ENCODE measurements at regions not wholly inside any gene's neighbourhood (a gene's known extent, or its start where the extent isn't known, plus 50 kb on each side); places are given as distances from the start of the nearest gene placed in this dataset.

DNA sequence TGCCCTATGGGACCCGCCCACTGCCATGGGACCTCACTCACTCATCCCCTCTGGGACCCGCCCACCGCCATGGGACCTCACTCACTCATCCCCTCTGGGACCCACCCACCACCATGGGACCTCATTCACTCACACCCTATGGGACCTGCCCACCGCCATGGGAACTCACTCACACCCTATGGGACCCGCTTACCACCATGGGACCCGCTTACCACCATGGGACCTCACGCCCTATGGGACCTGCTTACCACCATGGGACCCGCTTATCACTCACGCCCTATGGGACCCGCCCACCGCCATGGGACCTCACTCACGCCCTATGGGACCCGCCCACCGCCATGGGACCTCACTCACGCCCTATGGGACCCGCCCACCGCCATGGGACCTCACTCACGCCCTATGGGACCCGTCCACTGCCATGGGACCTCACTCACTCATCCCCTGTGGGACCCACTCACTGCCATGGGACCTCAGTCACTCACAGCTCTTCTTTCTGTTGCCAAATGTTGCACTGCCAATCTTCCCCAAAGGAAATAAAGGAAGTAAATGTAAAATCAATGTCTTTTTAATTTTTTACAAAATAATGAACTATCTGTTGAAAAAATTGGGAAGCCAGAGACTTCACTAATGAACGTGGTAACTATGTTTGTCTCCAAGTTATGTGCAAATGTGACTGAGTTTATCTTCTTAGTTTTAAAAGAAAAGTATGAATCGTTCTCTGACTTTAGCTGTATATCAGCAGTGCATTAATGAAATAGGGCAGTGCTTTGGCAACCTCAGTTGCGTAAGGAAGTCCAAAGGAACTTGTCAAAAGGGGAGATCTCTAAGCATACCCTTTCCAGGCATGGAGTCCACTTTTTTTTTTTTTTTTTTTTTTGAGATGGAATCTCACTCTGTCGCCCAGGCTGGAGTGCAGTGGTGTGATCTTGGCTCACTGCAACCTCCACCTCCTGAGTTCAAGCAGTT lies 101.5 kb upstream of the MGAT5 start:
- Histone ChIP-seq H3K27ac (no peak overlapping the region), H3K36me3 (peaks cover 0 to 3% (median 0%) of the 10 kb centered on the region in 9 donors), H3K4me1 (peaks cover 8 to 65% (median 50%) of the 10 kb centered on the region in 12 donors), H3K27me3 (no peaks in the 10 kb centered on the region), H3K9me3 (no peaks in the 10 kb centered on the region), H3K4me3 (no peak overlapping the region)
- intact Hi-C loops (cut with DNase I): no loop called here
- no peak for TF ChIP-seq POLR2A (IDR thresholded peaks at IDR 0.05)
- TF ChIP-seq, protein P1, sequence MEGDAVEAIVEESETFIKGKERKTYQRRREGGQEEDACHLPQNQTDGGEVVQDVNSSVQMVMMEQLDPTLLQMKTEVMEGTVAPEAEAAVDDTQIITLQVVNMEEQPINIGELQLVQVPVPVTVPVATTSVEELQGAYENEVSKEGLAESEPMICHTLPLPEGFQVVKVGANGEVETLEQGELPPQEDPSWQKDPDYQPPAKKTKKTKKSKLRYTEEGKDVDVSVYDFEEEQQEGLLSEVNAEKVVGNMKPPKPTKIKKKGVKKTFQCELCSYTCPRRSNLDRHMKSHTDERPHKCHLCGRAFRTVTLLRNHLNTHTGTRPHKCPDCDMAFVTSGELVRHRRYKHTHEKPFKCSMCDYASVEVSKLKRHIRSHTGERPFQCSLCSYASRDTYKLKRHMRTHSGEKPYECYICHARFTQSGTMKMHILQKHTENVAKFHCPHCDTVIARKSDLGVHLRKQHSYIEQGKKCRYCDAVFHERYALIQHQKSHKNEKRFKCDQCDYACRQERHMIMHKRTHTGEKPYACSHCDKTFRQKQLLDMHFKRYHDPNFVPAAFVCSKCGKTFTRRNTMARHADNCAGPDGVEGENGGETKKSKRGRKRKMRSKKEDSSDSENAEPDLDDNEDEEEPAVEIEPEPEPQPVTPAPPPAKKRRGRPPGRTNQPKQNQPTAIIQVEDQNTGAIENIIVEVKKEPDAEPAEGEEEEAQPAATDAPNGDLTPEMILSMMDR (IDR thresholded peaks at IDR 0.05): no peak
- DNase-seq: no peak
- WGBS, 4 donors: 93 to 97% (median 96%) methylated on average over 21 to 23 of the region's 23 CpGs
- no peak for ATAC-seq

DNA sequence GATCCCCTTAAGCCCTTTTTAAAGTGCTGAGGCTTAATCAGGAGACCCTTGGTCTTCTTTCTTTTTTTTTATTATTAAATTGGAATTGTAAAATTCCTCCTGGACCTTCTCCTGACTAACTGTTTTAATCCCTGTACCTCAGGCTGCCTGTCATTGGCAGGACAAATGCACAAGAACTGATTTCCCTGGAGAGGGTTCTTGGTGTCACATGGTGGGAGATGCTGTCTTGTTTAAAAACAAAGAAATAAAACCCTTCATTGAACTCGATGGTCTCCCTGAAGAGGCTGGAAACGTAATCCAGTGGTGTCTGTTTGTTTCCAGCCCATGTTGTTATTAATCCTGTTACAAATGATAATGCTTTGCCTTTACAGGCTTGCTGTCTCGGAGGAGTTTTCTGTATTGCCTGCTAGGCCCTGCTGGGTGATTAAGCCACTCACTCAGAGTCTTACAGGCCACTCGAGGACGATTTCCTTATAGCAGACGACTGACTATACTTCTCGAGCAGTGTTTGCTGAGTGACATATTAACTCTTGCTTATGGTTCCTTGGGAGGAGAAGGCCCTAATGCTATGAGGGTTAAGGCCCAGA lies 100.5 kb upstream of the MGAT5 start:
- no peak for ATAC-seq
- intact Hi-C loops (cut with DNase I): no loop called here

DNA sequence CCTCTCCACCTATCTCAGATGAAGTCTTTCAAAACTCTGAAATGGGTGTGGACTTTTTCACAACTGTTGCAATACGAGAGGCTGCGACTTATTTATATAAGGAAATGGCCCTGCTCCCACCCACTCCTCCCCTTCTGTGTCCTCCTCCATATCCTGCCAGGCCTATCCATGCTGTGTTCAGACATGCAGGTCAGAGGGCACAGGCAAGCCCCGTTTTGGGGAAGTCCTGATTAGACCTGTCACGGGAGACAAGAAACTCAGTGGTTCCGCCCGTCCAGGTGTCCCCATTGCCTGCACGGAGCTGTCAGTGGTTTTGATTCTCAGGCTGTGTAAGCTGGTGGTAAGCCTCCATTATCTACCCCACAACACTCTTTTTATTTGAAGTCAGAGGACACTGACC lies 99.6 kb upstream of the MGAT5 start:
- no peaks in the 10 kb centered on the region for H3K9me3 ChIP-seq
- H3K4me1 ChIP-seq: peaks cover 8 to 72% (median 57%) of the 10 kb centered on the region in 12 donors
- peak in 3 of 4 donors; percentile 40 to 62 (median 41) for ATAC-seq
- DNase-seq: peak in 1 of 5 donors; percentile 50
- no peaks in the 10 kb centered on the region for H3K36me3 ChIP-seq
- TF ChIP-seq, protein P1 (IDR thresholded peaks at IDR 0.05): no peak
- TF ChIP-seq POLR2A (IDR thresholded peaks at IDR 0.05): no peak
- intact Hi-C loops (cut with DNase I): no loop called here
- H3K4me3 ChIP-seq: no peak overlapping the region
- WGBS, 4 donors: 33 to 56% (median 43%) methylated on average over 7 of the region's 7 CpGs
- no peaks in the 10 kb centered on the region for H3K27me3 ChIP-seq
- H3K27ac ChIP-seq: peak overlapping the region in 2 of 12 donors; percentile 28 to 34

More for the DNA sequence above, 100.5 kb upstream of the MGAT5 start:
- peak overlapping the region in 1 of 12 donors; percentile 8 for H3K27ac ChIP-seq
- H3K9me3 ChIP-seq: no peaks in the 10 kb centered on the region
- H3K4me3 ChIP-seq: no peak overlapping the region
- no peak for DNase-seq
- peaks cover 0 to 3% (median 0%) of the 10 kb centered on the region in 9 donors for H3K36me3 ChIP-seq
- H3K4me1 ChIP-seq: peaks cover 8 to 68% (median 53%) of the 10 kb centered on the region in 12 donors
- no peaks in the 10 kb centered on the region for H3K27me3 ChIP-seq
- TF ChIP-seq, protein P1 (IDR thresholded peaks at IDR 0.05): no peak
- no peak for TF ChIP-seq POLR2A (IDR thresholded peaks at IDR 0.05)
- WGBS, 4 donors: 65 to 78% (median 73%) methylated on average over 7 of the region's 7 CpGs

DNA sequence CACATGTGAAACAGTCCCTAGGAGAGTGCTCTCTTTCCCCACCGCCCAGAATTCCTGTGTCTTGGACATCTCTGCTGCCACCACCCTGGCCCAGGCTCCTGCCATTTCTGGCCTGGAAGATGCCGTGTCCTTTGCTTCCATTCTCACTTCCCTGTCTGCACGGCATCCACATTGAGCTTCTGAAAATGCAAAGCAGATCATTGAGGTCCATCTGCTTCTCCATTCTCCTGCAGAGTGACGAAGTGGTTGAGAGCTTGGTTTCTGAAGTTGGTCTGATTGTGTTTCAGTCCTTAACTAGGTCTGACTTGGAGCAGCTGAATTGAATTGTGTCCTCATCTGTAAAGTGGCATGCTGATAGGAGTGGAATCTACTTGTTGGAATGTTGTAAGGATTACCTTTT lies 98.7 kb upstream of the MGAT5 start:
- Histone ChIP-seq H3K9me3 (no peaks in the 10 kb centered on the region), H3K27me3 (no peaks in the 10 kb centered on the region), H3K4me3 (no peak overlapping the region), H3K27ac (peak overlapping the region in 1 of 12 donors; percentile 34), H3K4me1 (peaks cover 11 to 75% (median 58%) of the 10 kb centered on the region in 12 donors), H3K36me3 (no peaks in the 10 kb centered on the region)
- no peak for TF ChIP-seq POLR2A (IDR thresholded peaks at IDR 0.05)
- TF ChIP-seq, protein P1 (IDR thresholded peaks at IDR 0.05): no peak
- 43 to 65% (median 58%) methylated on average over 4 of the region's 4 CpGs for WGBS, 4 donors
- ATAC-seq (no peak), DNase-seq (no peak)
- intact Hi-C loops (cut with DNase I): no loop called here
